GM12891 (cell line): ENCODE measurements at regions not wholly inside any gene's neighbourhood (a gene's known extent, or its start where the extent isn't known, plus 50 kb on each side); places are given as distances from the start of the nearest gene placed in this dataset.

ENCODE experiments used
- POLR2A ChIP-seq: IDR thresholded peaks from 2 replicates; pipeline ENCODE4 v1.6.1; 2011; ENCODE audit warnings: low read depth, low read length, control low read depth
- POLR2AphosphoS5 ChIP-seq: IDR thresholded peaks from 2 replicates; pipeline ENCODE4 v1.6.1; 2011; ENCODE audit warnings: low read depth, low read length, control low read depth
- TAF1 ChIP-seq: IDR thresholded peaks from 2 replicates; pipeline ENCODE4 v1.6.1; 2011; ENCODE audit warnings: low read depth, low read length, control low read depth

DNA sequence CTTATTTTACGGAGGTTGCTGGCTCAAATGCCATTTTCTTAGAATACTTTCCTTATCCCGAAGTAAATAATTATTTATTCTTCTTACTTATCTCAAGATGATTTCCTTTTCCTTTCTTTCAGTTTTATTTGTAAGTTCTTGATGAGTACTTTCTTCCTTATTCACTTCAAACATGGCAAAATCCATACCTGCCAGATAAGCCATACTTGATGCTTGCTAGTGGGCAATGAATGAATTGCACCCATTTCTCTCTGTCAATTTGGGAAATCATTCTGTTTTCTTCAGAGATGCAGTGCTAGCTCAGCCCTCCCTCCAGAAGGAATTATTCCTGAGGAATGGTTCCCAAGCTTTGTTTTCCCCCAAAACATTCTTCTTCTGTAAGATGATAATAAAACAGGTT is 598.3 kb downstream of the SPRY1 start:
- TF ChIP-seq POLR2A (no peak), TAF1 (no peak), POLR2AphosphoS5 (no peak)
